PC-3 (cell line): ENCODE measurements at regions not wholly inside any gene's neighbourhood (a gene's known extent, or its start where the extent isn't known, plus 50 kb on each side); places are given as distances from the start of the nearest gene placed in this dataset.

ENCODE experiments used
- ATAC-seq: fragments of 200-7000 bp; cut with Tn5 transposase; 2 replicates; pipeline ENCODE4 v1.9.1; 2020; ENCODE audit warnings: mild to moderate bottlenecking, moderate library complexity
- BruUV-seq: library from RNA; stranded (reverse); fragments of 400-500 nt; replicated peaks from 2 replicates; lab custom pipeline; 2021; lab: Mats Ljungman, UMichigan
- CTCF ChIA-PET: fragments of 300-600 bp; sonication (Branson Sonifier 250); formaldehyde crosslinking; loops from one replicate; lab custom pipeline; 2022; ENCODE audit warnings: antibody characterized with exemption; lab: Charles Lee
- POLR2A ChIA-PET: fragments of 300-600 bp; sonication (Branson Sonifier 250); formaldehyde crosslinking; loops from one replicate; lab custom pipeline; 2022; ENCODE audit warnings: antibody characterized with exemption; ENCODE audit not compliant: unreplicated experiment; lab: Charles Lee
- DNase-seq: peaks from one replicate; pipeline ENCODE4 v3.0.0-alpha.2; 2015
- H2AFZ ChIP-seq: fragments of 300-600 bp; sonication (generic); 2 replicates; pipeline ENCODE4 v1.6.0; 2016; ENCODE audit warnings: antibody characterized with exemption, low read length
- H3F3A ChIP-seq: fragments of 300-600 bp; sonication (generic); one replicate; pipeline ENCODE4 v1.6.0; 2017; ENCODE audit warnings: antibody characterized with exemption, low read length, control low read depth, mild to moderate bottlenecking; ENCODE audit not compliant: unreplicated experiment
- H3K27ac ChIP-seq: fragments of 300-600 bp; sonication (generic); 2 replicates; pipeline ENCODE4 v1.5.1; 2016; ENCODE audit warnings: mild to moderate bottlenecking, low read length
- H3K27me3 ChIP-seq: fragments of 300-600 bp; sonication (generic); 2 replicates; pipeline ENCODE4 v1.6.1; 2016; ENCODE audit warnings: low read length, mixed read lengths
- H3K36me3 ChIP-seq: fragments of 300-600 bp; sonication (generic); 2 replicates; pipeline ENCODE4 v1.6.1; 2016; ENCODE audit warnings: low read depth, mixed run types, low read length, mixed read lengths
- H3K4me1 ChIP-seq: fragments of 300-600 bp; sonication (generic); 2 replicates; pipeline ENCODE4 v1.5.1; 2016; ENCODE audit warnings: low read length; ENCODE audit not compliant: insufficient read depth
- H3K4me2 ChIP-seq: fragments of 300-600 bp; sonication (generic); 2 replicates; pipeline ENCODE4 v1.6.0; 2016; ENCODE audit warnings: low read length
- H3K4me3 ChIP-seq: fragments of 300-600 bp; sonication (generic); 2 replicates; pipeline ENCODE4 v1.5.1; 2016; ENCODE audit warnings: mild to moderate bottlenecking, low read length, mixed read lengths
- H3K79me2 ChIP-seq: fragments of 300-600 bp; sonication (generic); 2 replicates; pipeline ENCODE4 v1.6.1; 2017; ENCODE audit warnings: low read length, mixed read lengths
- H3K9ac ChIP-seq: fragments of 300-600 bp; sonication (generic); 2 replicates; pipeline ENCODE4 v1.6.0; 2016; ENCODE audit warnings: mild to moderate bottlenecking, low read length
- H3K9me2 ChIP-seq: fragments of 300-600 bp; sonication (generic); replicated peaks from 2 replicates; pipeline ENCODE4 v1.6.1; 2016; ENCODE audit warnings: mixed run types, low read length, mixed read lengths
- H3K9me3 ChIP-seq: fragments of 300-600 bp; sonication (generic); 2 replicates; pipeline ENCODE4 v1.6.1; 2016; ENCODE audit warnings: low read length, mixed read lengths
- H4K20me1 ChIP-seq: fragments of 300-600 bp; sonication (generic); 2 replicates; pipeline ENCODE4 v1.6.1; 2016; ENCODE audit warnings: low read length, mixed read lengths
- EZH2 ChIP-seq: fragments of 300-600 bp; sonication (generic); IDR thresholded peaks from one replicate; pipeline ENCODE4 v1.6.1; 2017; ENCODE audit warnings: antibody characterized with exemption, mild to moderate bottlenecking, low read length; ENCODE audit not compliant: unreplicated experiment
- EZH2phosphoT487 ChIP-seq: fragments of 300-600 bp; sonication (generic); IDR thresholded peaks from 2 replicates; pipeline ENCODE4 v1.6.1; 2018; ENCODE audit warnings: mild to moderate bottlenecking, antibody characterized with exemption, low read length, borderline replicate concordance
- intact Hi-C: fragments of 100-400 bp; cut with micrococcal nuclease; formaldehyde crosslinking; loops from 2 replicates; pipeline ENCODE4 v1.9.0; 2023
- TF ChIP-seq, protein P1 (sequence below): fragments of 300-600 bp; sonication (generic); conservative IDR thresholded peaks from 2 replicates; pipeline ENCODE4 v1.5.1; 2017; ENCODE audit warnings: antibody characterized with exemption, low read depth, mild to moderate bottlenecking, low read length

DNA sequence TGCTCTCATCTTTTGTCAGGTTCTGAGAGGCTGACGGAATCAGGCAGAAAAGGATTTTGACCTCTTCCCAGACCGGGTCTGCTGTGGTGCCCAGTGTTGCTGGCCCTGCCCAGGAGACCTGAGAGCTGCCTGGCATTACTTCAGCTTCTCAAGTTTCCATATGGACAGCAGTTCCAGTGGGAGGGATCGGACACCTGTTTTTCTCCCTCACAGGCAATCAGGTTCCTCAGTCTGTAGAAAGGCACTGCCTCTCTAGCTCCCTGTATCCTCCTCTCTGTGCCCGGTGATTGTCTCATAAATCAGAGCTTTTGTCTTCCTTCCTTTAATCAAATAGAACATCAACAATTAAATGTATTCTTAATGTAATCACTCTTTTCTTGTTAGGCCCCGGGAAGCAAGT lies 198.7 kb downstream of the SEMA6A start:
- no TSS peak for BruUV-seq
- H3K9me3 ChIP-seq = no peaks in the 10 kb centered on the region
- no peak overlapping the region for H2AFZ ChIP-seq
- H3K9me2 ChIP-seq = no peaks in the 10 kb centered on the region
- DNase-seq = no peak
- TF ChIP-seq EZH2phosphoT487 (no peak), EZH2 (no peak)
- TF ChIP-seq, protein P1, sequence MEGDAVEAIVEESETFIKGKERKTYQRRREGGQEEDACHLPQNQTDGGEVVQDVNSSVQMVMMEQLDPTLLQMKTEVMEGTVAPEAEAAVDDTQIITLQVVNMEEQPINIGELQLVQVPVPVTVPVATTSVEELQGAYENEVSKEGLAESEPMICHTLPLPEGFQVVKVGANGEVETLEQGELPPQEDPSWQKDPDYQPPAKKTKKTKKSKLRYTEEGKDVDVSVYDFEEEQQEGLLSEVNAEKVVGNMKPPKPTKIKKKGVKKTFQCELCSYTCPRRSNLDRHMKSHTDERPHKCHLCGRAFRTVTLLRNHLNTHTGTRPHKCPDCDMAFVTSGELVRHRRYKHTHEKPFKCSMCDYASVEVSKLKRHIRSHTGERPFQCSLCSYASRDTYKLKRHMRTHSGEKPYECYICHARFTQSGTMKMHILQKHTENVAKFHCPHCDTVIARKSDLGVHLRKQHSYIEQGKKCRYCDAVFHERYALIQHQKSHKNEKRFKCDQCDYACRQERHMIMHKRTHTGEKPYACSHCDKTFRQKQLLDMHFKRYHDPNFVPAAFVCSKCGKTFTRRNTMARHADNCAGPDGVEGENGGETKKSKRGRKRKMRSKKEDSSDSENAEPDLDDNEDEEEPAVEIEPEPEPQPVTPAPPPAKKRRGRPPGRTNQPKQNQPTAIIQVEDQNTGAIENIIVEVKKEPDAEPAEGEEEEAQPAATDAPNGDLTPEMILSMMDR = no peak
- H3K4me1 ChIP-seq = no peaks in the 10 kb centered on the region
- POLR2A ChIA-PET = no interaction called here
- no peaks in the 10 kb centered on the region for H3K36me3 ChIP-seq
- H4K20me1 ChIP-seq = no peaks in the 10 kb centered on the region
- H3K27ac ChIP-seq = no peak overlapping the region
- intact Hi-C loops = no loop called here
- H3F3A ChIP-seq = no peaks in the 10 kb centered on the region
- CTCF ChIA-PET = no interaction called here
- H3K27me3 ChIP-seq = no peaks in the 10 kb centered on the region
- no peak overlapping the region for H3K9ac ChIP-seq
- H3K4me2 ChIP-seq = no peak overlapping the region
- H3K4me3 ChIP-seq = no peak overlapping the region
- no peak for ATAC-seq
- no peaks in the 10 kb centered on the region for H3K79me2 ChIP-seq

- Histone ChIP-seq H3K9me2 (no peaks in the 10 kb centered on the region), H3K4me3 (no peak overlapping the region), H3K27me3 (no peaks in the 10 kb centered on the region), H3F3A (no peaks in the 10 kb centered on the region), H4K20me1 (no peaks in the 10 kb centered on the region), H3K9me3 (no peaks in the 10 kb centered on the region), H3K79me2 (no peaks in the 10 kb centered on the region), H3K4me1 (no peaks in the 10 kb centered on the region), H3K36me3 (no peaks in the 10 kb centered on the region), H3K9ac (no peak overlapping the region), H3K4me2 (no peak overlapping the region), H3K27ac (no peak overlapping the region), H2AFZ (no peak overlapping the region)
- no peak for DNase-seq
- ChIA-PET POLR2A (no interaction called here), CTCF (no interaction called here)
- no peak for TF ChIP-seq EZH2phosphoT487
- TF ChIP-seq EZH2 = no peak
- TF ChIP-seq, protein P1 = no peak
- BruUV-seq = no TSS peak
- intact Hi-C loops = no loop called here
- ATAC-seq = no peak
Measured at GRCh38 chr5:116374434-116374852, 200.2 kb downstream of the SEMA6A start.

GRCh38 chr5:116372931-116373597 lies 201.6 kb downstream of the SEMA6A start:
- Histone ChIP-seq H3K9ac (no peak overlapping the region), H2AFZ (no peak overlapping the region), H3K4me1 (no peaks in the 10 kb centered on the region), H3F3A (no peaks in the 10 kb centered on the region), H3K79me2 (no peaks in the 10 kb centered on the region), H3K4me3 (no peak overlapping the region), H3K9me2 (no peaks in the 10 kb centered on the region), H3K9me3 (no peaks in the 10 kb centered on the region), H3K4me2 (no peak overlapping the region), H3K27ac (no peak overlapping the region), H3K27me3 (no peaks in the 10 kb centered on the region), H3K36me3 (no peaks in the 10 kb centered on the region), H4K20me1 (no peaks in the 10 kb centered on the region)
- DNase-seq (no peak), ATAC-seq (no peak)
- BruUV-seq = no TSS peak
- intact Hi-C loops = no loop called here
- ChIA-PET POLR2A (no interaction called here), CTCF (no interaction called here)
- TF ChIP-seq, protein P1 = no peak
- TF ChIP-seq EZH2phosphoT487 (no peak), EZH2 (no peak)
